SH-SY5Y (cell line): ENCODE measurements at regions not wholly inside any gene's neighbourhood (a gene's known extent, or its start where the extent isn't known, plus 50 kb on each side); places are given as distances from the start of the nearest gene placed in this dataset.

Experiments
- GATA2 ChIP-seq: IDR thresholded peaks from 2 replicates; pipeline ENCODE4 v1.6.1; 2011; ENCODE audit warnings: mild to moderate bottlenecking, low read depth, low read length
- GATA3 ChIP-seq: IDR thresholded peaks from 2 replicates; pipeline ENCODE4 v1.6.1; 2011; ENCODE audit warnings: low read depth, mild to moderate bottlenecking, low read length, moderate library complexity

- TF ChIP-seq GATA2 = no peak
- TF ChIP-seq GATA3 = no peak
These were observed 53.1 kb downstream of the CH25H start for GRCh38 chr10:89153971-89154370.

DNA sequence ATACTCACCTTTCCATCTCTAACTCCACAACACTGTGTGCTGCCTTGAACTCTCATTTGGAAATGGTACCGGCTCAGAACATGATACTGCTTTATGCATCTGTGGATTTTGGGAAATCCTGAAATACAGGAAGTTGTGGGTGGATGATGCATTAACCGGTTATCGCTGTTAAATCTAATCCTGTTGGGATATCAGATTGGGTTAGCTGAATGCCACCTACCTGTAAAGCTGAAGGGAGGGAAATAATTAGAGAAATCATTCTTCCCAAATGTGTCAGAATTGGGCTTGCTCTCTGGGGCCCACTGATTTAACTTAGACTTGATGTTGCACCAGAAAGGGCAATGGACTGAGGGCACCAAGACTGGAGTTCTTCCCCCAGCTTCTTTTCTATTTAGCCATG is 54.0 kb downstream of the CH25H start:
- TF ChIP-seq GATA3 (no peak), GATA2 (no peak)

DNA sequence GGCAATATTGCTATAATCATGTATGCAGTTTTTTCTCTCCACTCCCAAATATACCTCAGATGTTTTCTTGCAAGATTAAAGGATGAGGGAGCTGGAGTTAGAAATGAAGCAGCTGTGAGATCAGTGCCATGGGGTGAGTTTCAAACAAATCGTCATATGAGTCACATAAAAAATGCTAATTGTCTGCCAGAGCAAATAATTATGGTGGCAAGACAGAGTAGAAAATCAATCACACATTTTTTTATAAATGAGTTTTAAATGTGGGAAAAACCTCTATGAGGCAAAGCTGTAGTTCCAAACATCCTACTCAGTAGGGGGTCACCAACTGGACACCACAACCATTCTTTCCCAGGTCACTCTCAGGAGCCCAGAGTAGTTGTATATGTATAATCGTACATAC is 55.3 kb downstream of the CH25H start:
- no peak for TF ChIP-seq GATA2
- TF ChIP-seq GATA3 = no peak

- TF ChIP-seq GATA3 = no peak
- no peak for TF ChIP-seq GATA2
These were observed 59.1 kb downstream of the CH25H start for GRCh38 chr10:89148061-89148460.

GRCh38 chr10:89147256-89147655 is 59.9 kb downstream of the CH25H start:
- TF ChIP-seq GATA3 (no peak), GATA2 (no peak)

GRCh38 chr10:89144836-89145235 is 62.3 kb downstream of the CH25H start:
- TF ChIP-seq GATA2 = no peak
- no peak for TF ChIP-seq GATA3

GRCh38 chr10:89142590-89142989 is 64.5 kb downstream of the CH25H start:
- TF ChIP-seq GATA2 (no peak), GATA3 (no peak)

- TF ChIP-seq GATA3 (no peak), GATA2 (no peak)
These were observed 68.2 kb downstream of the CH25H start for GRCh38 chr10:89138755-89139490.

DNA sequence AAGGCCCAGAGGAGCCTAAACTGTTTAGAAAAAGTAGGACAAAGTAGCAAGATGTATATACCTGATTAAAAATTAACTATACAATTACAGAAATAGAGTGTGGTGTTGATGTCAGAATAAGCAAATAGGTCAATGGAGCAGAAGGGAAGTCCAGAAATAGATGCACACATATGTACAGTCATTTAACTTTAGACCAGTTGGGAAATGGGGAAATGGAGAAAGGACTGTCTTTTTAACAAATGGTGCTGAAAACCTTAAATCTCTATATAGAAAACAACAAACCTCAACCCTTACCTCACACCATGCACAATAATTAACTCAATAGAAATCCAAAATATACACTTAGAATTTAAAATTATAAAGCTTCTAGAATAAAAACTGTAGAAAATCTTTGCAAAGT is 72.2 kb downstream of the CH25H start:
- TF ChIP-seq GATA3 = no peak

DNA sequence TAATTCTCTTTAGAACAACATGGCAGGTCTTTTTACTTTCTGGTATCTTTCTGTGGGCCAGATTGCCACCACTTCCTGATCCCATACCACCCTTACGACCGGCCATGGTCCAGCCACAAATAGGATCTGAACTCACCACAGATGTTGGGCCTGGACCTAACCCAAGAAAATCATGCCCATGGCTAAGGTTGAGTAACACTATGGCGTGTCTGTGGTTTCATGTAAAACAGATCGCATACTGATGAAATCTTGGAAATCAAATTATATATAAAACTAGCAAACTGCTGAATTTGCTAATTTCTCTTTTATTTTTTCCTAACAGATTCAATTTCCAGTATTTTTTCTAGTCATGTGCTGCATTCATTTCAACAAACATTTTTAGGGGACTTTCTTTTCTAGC is 77.2 kb downstream of the CH25H start:
- TF ChIP-seq GATA3 (no peak), GATA2 (peak; percentile 69)

DNA sequence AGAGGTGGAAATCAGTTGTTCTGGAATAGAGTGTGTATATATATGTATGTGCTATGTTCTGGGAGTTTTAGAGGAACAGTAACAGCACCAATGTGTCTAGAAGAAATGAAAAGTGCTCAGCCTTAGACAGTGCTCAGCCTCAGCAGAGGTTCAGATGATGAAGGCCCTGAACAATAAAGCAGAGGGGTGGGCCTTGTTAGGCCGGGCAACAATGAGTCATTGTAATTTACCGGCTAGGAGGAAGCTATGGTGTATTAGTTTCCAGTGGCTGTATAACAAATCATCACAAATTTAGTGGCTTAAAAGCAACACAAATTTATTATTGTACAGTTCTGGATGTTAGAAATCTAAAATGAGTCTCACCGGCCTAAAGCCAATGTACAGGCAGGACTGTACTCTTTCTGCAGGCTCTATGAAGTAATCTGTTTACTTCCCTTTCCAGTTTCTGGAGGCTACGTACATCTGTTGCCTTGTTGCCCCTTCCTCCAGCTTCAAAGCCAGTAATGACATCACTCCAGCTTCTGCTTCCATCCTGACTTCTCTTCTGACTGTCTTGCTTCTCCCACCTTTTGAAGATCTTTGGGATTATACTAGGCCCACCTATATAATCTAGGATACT is 84.6 kb downstream of the CH25H start:
- no peak for TF ChIP-seq GATA3
- no peak for TF ChIP-seq GATA2

GRCh38 chr10:89121764-89122020 is 85.4 kb downstream of the CH25H start:
- no peak for TF ChIP-seq GATA2

DNA sequence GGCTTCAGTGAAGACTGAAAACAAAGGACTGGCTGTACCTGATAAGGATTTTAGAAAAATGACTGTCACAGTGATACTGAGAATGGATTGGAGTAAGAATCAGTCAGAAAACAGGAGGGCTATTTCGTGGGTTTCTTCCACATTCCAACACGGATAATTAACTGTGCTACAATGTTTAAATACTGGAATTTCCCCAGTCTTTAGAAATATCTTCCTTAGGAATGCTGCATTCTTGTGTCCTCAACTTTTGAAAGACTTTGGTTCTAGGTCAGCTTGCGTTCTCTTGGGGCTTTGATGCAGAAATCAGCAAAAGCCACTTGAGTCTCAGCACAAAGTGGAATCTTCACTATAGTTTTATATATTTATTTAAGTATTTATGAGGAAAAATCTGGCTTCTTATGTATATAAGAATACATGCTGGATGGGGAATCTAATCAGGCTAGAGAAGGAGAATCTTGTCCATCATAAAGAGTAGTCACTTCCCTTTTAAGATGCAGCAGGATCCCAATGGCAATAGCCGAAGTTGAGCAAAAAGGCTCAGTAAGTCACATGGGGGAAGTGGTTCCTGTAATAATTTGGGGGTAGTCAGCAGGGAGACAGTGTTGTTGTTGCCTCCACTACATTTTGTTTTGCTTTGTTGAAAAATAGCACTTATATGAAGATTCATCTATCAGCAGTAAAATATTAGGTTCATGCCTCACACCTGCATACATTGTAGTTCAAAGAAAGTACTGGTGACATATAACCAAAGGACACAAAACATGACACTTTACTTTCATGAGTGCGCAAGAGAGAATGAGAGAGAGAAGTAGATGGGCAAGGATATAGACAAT is 86.0 kb downstream of the CH25H start:
- no peak for TF ChIP-seq GATA3
- no peak for TF ChIP-seq GATA2

GRCh38 chr10:89119651-89120050 is 87.5 kb downstream of the CH25H start:
- TF ChIP-seq GATA2 (no peak), GATA3 (no peak)

DNA sequence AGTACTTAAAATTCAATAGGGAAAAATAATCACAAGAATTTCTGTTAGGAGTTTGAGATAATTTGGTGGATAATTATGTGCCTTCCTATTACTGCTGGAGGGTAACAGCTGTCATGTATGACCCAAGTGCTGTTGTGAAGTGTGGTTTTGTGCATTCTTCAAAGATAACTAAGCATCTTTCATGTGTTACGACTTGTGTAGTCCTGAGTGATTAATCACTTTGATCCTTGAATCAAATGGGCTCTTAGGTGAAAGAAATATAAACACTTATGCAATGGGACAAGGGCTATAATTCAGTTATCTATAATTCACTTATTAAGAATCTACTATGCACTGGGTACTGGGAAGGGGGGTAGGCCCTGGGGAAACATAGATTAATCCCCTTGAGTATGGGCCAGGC is 89.0 kb downstream of the CH25H start:
- no peak for TF ChIP-seq GATA3
- no peak for TF ChIP-seq GATA2
